DMS153 (cell line): ENCODE measurements at regions not wholly inside any gene's neighbourhood (a gene's known extent, or its start where the extent isn't known, plus 50 kb on each side); places are given as distances from the start of the nearest gene placed in this dataset.

Source experiments
- DNase-seq: peaks from one replicate; lab custom pipeline; 2025; lab: John Stamatoyannopoulos, UW

GRCh38 chr4:130485371-130485770 is 1389.4 kb downstream of the C4orf33 start:
- DNase-seq = no peak

- no peak for DNase-seq
Observed at GRCh38 chr4:130486186-130486585, 1390.2 kb downstream of the C4orf33 start.

GRCh38 chr4:130486841-130487240 is 1390.9 kb downstream of the C4orf33 start:
- no peak for DNase-seq

- no peak for DNase-seq
Observed at GRCh38 chr4:130510661-130511060, 1414.7 kb downstream of the C4orf33 start.

GRCh38 chr4:130511776-130512175 is 1415.8 kb downstream of the C4orf33 start:
- no peak for DNase-seq

GRCh38 chr4:130524057-130524456 is 1428.1 kb downstream of the C4orf33 start:
- no peak for DNase-seq

- DNase-seq = no peak
Observed at GRCh38 chr4:130530505-130530904, 1434.6 kb downstream of the C4orf33 start.

- DNase-seq = no peak
Observed at GRCh38 chr4:130534651-130535050, 1438.7 kb downstream of the C4orf33 start.

- DNase-seq = no peak
Observed at GRCh38 chr4:130542953-130543352, 1447.0 kb downstream of the C4orf33 start.

- no peak for DNase-seq
Observed at GRCh38 chr4:130545171-130545570, 1449.2 kb downstream of the C4orf33 start.

- DNase-seq = no peak
Observed at GRCh38 chr4:130545596-130545995, 1449.6 kb downstream of the C4orf33 start.

GRCh38 chr4:130559268-130559667 is 1463.3 kb downstream of the C4orf33 start:
- no peak for DNase-seq

- no peak for DNase-seq
Observed at GRCh38 chr4:130563185-130563888, 1467.4 kb downstream of the C4orf33 start.

GRCh38 chr4:130563889-130564418 is 1468.0 kb downstream of the C4orf33 start:
- DNase-seq = no peak

- no peak for DNase-seq
Observed at GRCh38 chr4:130568746-130569145, 1472.8 kb downstream of the C4orf33 start.

- no peak for DNase-seq
Observed at GRCh38 chr4:130573742-130574141, 1477.8 kb downstream of the C4orf33 start.

- DNase-seq = no peak
Observed at GRCh38 chr4:130574215-130574614, 1478.3 kb downstream of the C4orf33 start.

- DNase-seq = no peak
Observed at GRCh38 chr4:130576218-130576617, 1480.3 kb downstream of the C4orf33 start.

- DNase-seq = no peak
Observed at GRCh38 chr4:130591091-130591490, 1495.1 kb downstream of the C4orf33 start.

- DNase-seq = no peak
Observed at GRCh38 chr4:130600706-130601105, 1504.8 kb downstream of the C4orf33 start.

GRCh38 chr4:130603043-130603442 is 1507.1 kb downstream of the C4orf33 start:
- no peak for DNase-seq

- no peak for DNase-seq
Observed at GRCh38 chr4:130608121-130608520, 1512.2 kb downstream of the C4orf33 start.

- no peak for DNase-seq
Observed at GRCh38 chr4:130628531-130628930, 1532.6 kb downstream of the C4orf33 start.
